Fibroblast of skin of abdomen (primary cell): ENCODE measurements at regions not wholly inside any gene's neighbourhood (a gene's known extent, or its start where the extent isn't known, plus 50 kb on each side); places are given as distances from the start of the nearest gene placed in this dataset.

Source experiments
- DNase-seq: peaks from one replicate; pipeline ENCODE4 v3.0.0-alpha.2; 2013

GRCh38 chr16:79328402-79329165 lies 272.0 kb downstream of the MAF start:
- no peak for DNase-seq

DNA sequence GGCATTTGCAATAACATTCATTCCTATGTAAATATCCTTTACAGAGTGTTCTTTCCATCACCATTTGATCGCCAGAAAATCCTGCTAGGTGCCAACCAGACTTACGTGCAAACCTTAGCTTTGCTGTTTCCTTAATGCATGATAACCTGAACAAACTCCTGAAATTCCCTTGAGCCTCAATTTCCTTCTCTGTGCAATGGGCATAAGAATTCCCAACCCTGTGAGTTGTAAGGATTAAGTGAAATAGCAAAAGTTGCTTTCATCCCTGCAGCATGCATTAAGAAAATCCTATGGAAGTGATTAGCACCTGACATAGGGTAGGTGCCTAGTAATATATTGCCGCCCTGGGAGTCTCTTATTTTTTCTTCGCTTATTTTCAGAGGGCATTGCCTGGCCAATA lies 272.7 kb downstream of the MAF start:
- DNase-seq = no peak

GRCh38 chr16:79326549-79326948 lies 274.0 kb downstream of the MAF start:
- no peak for DNase-seq

- no peak for DNase-seq
Measured at GRCh38 chr16:79325226-79325945, 275.2 kb downstream of the MAF start.

- no peak for DNase-seq
Measured at GRCh38 chr16:79320956-79321355, 279.6 kb downstream of the MAF start.

DNA sequence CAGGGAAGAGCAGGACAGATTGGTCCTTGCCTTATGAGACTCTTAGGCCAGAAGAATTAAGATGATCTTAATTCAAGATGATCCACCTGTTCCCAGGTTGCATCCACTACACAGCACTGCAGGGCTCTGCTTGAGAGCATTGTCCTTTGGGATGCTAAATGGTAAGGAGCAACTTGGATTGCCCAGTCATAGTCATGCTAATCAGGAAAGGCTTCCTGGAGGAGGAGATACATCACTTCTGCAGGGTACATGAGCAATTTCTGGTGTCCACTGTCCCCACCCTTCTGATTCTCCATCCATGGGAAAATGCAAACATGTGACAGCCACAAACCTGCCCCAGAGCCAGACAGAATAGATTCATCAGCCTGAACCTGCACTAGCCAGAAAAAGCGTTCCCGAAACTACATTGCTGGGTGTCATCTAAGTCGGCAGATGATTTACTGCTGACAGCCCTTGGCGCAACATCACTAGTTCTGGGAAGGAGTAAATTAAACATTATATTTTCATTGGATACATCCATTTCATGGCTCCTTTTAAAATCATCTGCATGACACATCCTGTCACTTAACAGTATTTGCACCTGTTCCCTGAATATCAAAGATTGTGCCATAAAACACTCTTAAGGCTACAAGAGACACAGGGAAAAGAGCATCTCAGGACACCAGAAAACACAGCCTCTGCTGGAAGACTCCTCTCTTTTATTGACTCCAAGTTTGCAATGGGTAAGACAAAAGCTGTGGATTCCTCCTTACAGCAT lies 282.2 kb downstream of the MAF start:
- no peak for DNase-seq

- DNase-seq = no peak
Measured at GRCh38 chr16:79317521-79317920, 283.0 kb downstream of the MAF start.

DNA sequence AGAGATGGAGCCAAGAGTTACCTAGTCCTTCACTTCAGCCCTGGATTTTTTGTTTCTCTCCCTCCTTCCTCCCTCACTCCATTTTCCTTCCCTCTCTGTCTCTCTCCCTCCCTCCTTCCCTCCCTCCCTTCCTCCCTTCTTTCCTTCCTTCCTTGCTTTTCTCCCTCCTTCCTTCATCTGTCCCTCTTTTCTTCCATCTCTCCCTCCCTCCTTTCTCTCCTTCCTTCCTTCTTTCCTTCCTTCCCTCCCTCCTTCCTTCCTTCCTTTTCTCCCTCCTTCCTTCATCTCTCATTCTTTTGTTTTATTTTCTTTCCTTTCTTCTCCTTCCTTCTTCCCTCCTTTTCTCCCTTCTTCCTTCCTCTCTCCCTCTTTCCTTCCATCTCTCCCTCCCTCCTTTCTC lies 283.5 kb downstream of the MAF start:
- no peak for DNase-seq

GRCh38 chr16:79316004-79316458 lies 284.5 kb downstream of the MAF start:
- DNase-seq = no peak

- no peak for DNase-seq
Measured at GRCh38 chr16:79312502-79312901, 288.0 kb downstream of the MAF start.

DNA sequence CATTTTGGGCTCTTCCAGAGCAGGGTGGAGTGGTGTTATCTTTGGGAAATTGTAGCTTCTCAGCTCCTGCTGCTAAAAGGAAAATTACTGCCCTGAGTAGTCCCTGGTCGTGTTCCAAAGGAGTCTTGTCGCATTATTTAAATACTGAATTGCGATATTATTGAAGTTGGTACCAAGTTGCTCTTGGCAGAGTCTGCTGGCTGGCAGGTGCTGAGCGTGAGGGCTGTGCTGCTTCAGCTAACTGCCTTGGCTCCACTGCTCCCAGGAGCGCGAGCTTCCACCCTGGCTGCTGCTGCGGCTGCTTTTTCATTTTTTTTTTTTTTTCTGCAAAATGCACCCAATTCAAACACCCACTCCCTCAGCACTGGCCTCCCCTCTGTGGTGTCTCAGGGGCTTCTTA lies 289.8 kb downstream of the MAF start:
- no peak for DNase-seq

GRCh38 chr16:79309606-79310005 lies 290.9 kb downstream of the MAF start:
- no peak for DNase-seq

DNA sequence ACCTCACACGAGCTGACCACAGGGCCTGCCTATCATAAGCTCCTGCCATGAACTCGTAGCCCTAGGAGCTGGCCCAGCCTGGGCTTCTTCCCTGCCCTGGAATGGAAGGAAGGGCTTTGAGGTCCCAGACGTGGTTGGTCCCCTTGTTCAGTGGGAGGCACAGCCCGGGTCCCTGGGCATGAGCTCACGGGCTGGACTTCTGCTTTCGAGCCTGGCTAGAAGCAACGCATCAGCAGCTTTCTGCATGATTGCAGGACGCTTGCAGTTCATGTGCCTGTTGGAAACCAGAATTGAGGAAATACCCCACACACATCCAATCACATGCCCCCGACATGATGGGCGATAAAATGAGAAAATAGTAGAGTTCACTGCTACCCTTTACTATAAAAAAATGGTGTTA lies 293.3 kb downstream of the MAF start:
- no peak for DNase-seq

DNA sequence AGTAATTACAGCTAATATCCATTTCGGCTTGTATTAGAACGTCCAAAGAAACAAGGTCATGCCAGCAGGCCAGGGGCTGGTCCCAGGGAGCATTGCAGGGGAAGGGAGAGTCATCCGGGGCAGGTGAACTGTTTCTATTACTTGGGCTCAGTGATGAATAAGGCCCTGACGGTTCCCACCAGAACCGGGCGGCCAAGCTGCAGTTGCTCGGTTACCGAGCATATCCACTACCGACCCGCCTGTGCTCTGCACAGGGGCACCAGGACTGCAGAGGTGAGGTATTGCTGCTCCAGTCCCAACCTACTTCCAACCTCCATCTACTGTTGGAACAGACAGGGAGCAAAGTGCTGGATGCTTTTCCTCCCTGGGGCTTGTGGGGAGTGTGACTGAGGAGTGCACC lies 295.5 kb downstream of the MAF start:
- DNase-seq = no peak

DNA sequence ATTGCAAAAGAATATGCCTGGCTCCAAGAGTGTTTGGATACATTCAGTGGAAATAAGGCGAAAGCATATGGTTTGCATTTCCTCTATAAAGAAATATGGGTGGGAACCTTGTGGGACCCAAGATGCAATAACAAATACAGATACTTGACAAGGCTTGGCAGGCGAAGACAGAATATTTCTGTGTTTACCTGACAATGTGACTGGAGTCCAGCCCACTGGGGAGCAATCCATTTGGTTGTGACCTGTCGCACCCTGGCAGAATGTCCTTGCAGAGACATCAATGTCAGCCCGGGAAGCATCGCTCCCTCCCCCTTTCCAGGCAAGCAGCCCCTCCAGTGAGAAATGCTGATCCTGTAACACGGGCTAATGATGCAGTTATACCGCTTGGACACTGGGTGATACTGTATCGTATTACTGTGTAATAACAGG lies 296.6 kb downstream of the MAF start:
- DNase-seq = no peak

DNA sequence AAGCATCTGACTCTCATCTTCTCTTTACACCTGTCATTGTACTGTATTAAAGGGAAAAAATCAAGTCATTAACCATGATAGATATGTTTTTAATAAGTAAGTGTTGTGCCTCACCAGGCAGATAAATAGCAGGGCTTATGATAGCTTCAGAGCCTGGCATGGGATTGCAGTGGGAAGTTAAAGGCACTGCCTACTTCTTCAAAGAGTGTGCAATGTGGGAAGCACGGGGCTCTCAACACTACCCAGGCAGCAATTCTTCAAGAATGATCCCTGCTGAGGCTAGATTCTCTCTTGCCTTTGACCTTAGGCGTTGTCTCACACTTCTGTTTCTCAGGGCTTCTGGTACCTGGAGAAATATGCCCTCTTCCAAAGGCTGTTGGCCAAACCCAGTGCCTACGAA lies 297.3 kb downstream of the MAF start:
- DNase-seq = no peak

- no peak for DNase-seq
Measured at GRCh38 chr16:79302731-79303130, 297.8 kb downstream of the MAF start.

GRCh38 chr16:79301051-79301450 lies 299.5 kb downstream of the MAF start:
- DNase-seq = no peak

- DNase-seq = no peak
Measured at GRCh38 chr16:79298894-79299799, 301.4 kb downstream of the MAF start.

DNA sequence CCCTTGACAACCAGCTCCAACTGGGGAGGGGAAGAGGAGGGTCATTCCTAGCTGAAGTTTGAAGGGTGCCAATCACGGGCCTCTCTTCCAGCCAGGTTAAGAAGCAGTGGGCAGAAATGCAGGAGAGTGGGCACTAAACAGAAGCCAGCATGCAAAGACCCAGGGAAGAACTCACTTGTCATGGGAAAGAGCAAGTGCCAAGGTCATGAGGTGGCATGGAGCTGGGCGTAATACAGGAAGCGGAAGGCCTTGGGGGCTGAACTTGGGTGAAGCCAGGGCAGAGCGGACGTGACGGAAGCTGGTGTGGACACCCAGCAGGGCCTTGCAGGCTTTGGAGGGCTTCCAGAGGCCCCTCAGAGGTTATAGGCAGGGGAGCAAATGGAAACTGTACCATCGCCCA lies 302.1 kb downstream of the MAF start:
- DNase-seq = no peak

GRCh38 chr16:79297805-79298204 lies 302.7 kb downstream of the MAF start:
- DNase-seq = no peak

DNA sequence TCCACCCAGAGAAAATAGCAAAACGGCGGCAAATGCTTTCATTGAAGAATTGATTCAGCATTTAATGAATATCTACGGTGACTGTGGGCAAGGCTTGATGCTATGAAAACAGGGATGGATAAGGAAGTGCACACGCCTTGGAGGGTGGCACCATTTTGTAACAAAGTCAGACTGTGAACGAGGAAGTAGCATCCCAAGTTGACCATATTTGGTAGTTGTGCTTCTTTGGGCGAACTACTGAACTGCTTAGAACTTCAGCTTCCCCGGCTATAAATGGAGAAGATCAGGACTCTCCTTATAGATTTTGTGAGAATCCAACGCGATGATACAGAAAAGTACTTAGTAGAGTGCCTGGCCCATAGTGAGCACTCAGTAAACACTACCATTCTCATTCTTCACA lies 303.2 kb downstream of the MAF start:
- no peak for DNase-seq
